H1 (cell line): ENCODE measurements at regions not wholly inside any gene's neighbourhood (a gene's known extent, or its start where the extent isn't known, plus 50 kb on each side); places are given as distances from the start of the nearest gene placed in this dataset.

Source experiments
- CTCF ChIA-PET: fragments of 300-600 bp; sonication (Branson Sonifier 250); formaldehyde crosslinking; loops from one replicate; lab custom pipeline; 2021; ENCODE audit not compliant: partially characterized antibody; lab: Charles Lee
- POLR2A ChIA-PET: fragments of 300-600 bp; sonication (Branson Sonifier 250); formaldehyde crosslinking; loops from one replicate; lab custom pipeline; 2021; ENCODE audit warnings: inconsistent platforms; ENCODE audit not compliant: partially characterized antibody; lab: Charles Lee
- DNase-seq, 2 experiments: peaks; one replicate each; pipeline versions ENCODE4 v3.0.0 to v3.0.0-alpha.2; 2010 to 2022; ENCODE audit warnings: low spot score in 2 of 2, low read depth in 1 of 2, mixed read lengths in 1 of 2
- FAIRE-seq: peaks from 2 replicates; lab custom pipeline; 2011; peaks lifted over from hg19 to GRCh38; lab: Jason Lieb, UNC
- H2AFZ ChIP-seq: 2 replicates; pipeline ENCODE4 v1.8.1; 2012; ENCODE audit warnings: low read length, inconsistent platforms
- H2AK5ac ChIP-seq: 2 replicates; pipeline ENCODE4 v1.6.1; 2013; ENCODE audit warnings: low read depth, low read length
- H2BK120ac ChIP-seq: replicated peaks from 2 replicates; pipeline ENCODE3; 2013; ENCODE audit warnings: low read depth, low read length, inconsistent platforms
- H2BK12ac ChIP-seq: 2 replicates; pipeline ENCODE4 v1.6.1; 2013; ENCODE audit warnings: low read depth, low read length
- H2BK15ac ChIP-seq: 2 replicates; pipeline ENCODE4 v1.6.1; 2013; ENCODE audit warnings: low read length
- H2BK20ac ChIP-seq: 2 replicates; pipeline ENCODE4 v1.6.1; 2013; ENCODE audit warnings: low read length
- H2BK5ac ChIP-seq: 2 replicates; pipeline ENCODE4 v1.6.1; 2013; ENCODE audit warnings: low read depth, low read length
- H3K14ac ChIP-seq: 2 replicates; pipeline ENCODE4 v1.6.1; 2013; ENCODE audit warnings: inconsistent platforms; ENCODE audit not compliant: insufficient read length
- H3K18ac ChIP-seq: 2 replicates; pipeline ENCODE4 v1.6.1; 2013; ENCODE audit warnings: low read length; ENCODE audit errors: extremely low read depth
- H3K23ac ChIP-seq: 2 replicates; pipeline ENCODE4 v1.6.1; 2013; ENCODE audit warnings: inconsistent platforms; ENCODE audit not compliant: insufficient read length
- H3K23me2 ChIP-seq: 2 replicates; pipeline ENCODE4 v1.6.1; 2013; ENCODE audit warnings: low read depth, low read length
- H3K27ac ChIP-seq: 2 replicates; pipeline ENCODE4 v1.6.1; 2011; ENCODE audit warnings: low read depth, low read length, inconsistent platforms
- H3K27me3 ChIP-seq, 4 experiments: replicated peaks in 1 of 4; 1 replicate in 1 of 4; 2 replicates in 3 of 4; pipeline versions ENCODE4 v1.6.1 to v1.8.1; 2011 to 2013; ENCODE audit warnings: low read length in 3 of 4, mild to moderate bottlenecking in 3 of 4, inconsistent platforms in 2 of 4, mixed read lengths in 2 of 4, moderate library complexity in 1 of 4; ENCODE audit not compliant: control insufficient read depth in 3 of 4, insufficient read depth in 3 of 4; ENCODE audit errors: extremely low read depth in 1 of 4
- H3K36me3 ChIP-seq, 4 experiments: 2 replicates each; pipeline versions ENCODE4 v1.6.1 to v1.8.1; 2011 to 2013; ENCODE audit warnings: mild to moderate bottlenecking in 4 of 4, low read length in 3 of 4, moderate library complexity in 2 of 4, control low read depth in 1 of 4, inconsistent platforms in 1 of 4; ENCODE audit not compliant: insufficient read depth in 4 of 4, control insufficient read depth in 2 of 4
- H3K4ac ChIP-seq: replicated peaks from 2 replicates; pipeline ENCODE3; 2013; ENCODE audit warnings: low read length, low read depth, mixed read lengths, inconsistent platforms; ENCODE audit not compliant: insufficient read length
- H3K4me1 ChIP-seq, 4 experiments: replicated peaks in 1 of 4; 1 replicate in 1 of 4; 2 replicates in 3 of 4; pipeline versions ENCODE4 v1.6.1 to v1.8.1; 2011 to 2013; ENCODE audit warnings: low read length in 3 of 4, inconsistent platforms in 2 of 4, mixed read lengths in 1 of 4; ENCODE audit not compliant: insufficient read depth in 4 of 4, control insufficient read depth in 3 of 4
- H3K4me2 ChIP-seq, 2 experiments: 2 replicates each; pipeline versions ENCODE4 v1.6.1 to v1.8.1; 2011 to 2013; ENCODE audit warnings: low read depth in 2 of 2, low read length in 2 of 2, control low read depth in 1 of 2, inconsistent platforms in 1 of 2, mild to moderate bottlenecking in 1 of 2; ENCODE audit not compliant: insufficient read depth in 1 of 2
- H3K4me3 ChIP-seq, 4 experiments: fragments of 200-600, 300-600 bp in 1 of 4; sonication (generic), shearing (Covaris generic), sonication (Bioruptor Twin) in 1 of 4; 2 replicates each; pipeline versions ENCODE4 v1.5.1 to v1.8.1; 2011 to 2016; ENCODE audit warnings: low read length in 4 of 4, low read depth in 3 of 4, control low read depth in 2 of 4, inconsistent platforms in 2 of 4, mild to moderate bottlenecking in 2 of 4, mixed read lengths in 1 of 4, moderate library complexity in 1 of 4; ENCODE audit not compliant: insufficient read depth in 2 of 4; ENCODE audit errors: extremely low read depth in 1 of 4
- H3K56ac ChIP-seq: replicated peaks from 2 replicates; pipeline ENCODE3; 2013; ENCODE audit warnings: low read depth, mild to moderate bottlenecking, mixed read lengths, low read length, inconsistent platforms; ENCODE audit not compliant: insufficient read length
- H3K79me1 ChIP-seq: 2 replicates; pipeline ENCODE4 v1.6.1; 2013; ENCODE audit warnings: low read depth, low read length, control low read depth
- H3K79me2 ChIP-seq, 2 experiments: 2 replicates each; pipeline versions ENCODE4 v1.6.1 to v1.8.1; 2012 to 2013; ENCODE audit warnings: low read length in 2 of 2, mild to moderate bottlenecking in 2 of 2, inconsistent platforms in 1 of 2; ENCODE audit not compliant: insufficient read depth in 2 of 2, control insufficient read depth in 1 of 2
- H3K9ac ChIP-seq, 4 experiments: replicated peaks in 1 of 4; 1 replicate in 1 of 4; 2 replicates in 3 of 4; pipeline versions ENCODE4 v1.6.1 to v1.8.1; 2011 to 2013; ENCODE audit warnings: low read depth in 3 of 4, low read length in 3 of 4, control low read depth in 2 of 4, mild to moderate bottlenecking in 2 of 4, moderate library complexity in 2 of 4, inconsistent platforms in 1 of 4; ENCODE audit errors: extremely low read depth in 1 of 4
- H3K9me3 ChIP-seq, 2 experiments: 2 replicates each; pipeline versions ENCODE4 v1.6.1 to v1.8.1; 2012 to 2013; ENCODE audit warnings: mild to moderate bottlenecking in 2 of 2, moderate library complexity in 2 of 2, control low read depth in 1 of 2, inconsistent platforms in 1 of 2, low read depth in 1 of 2, low read length in 1 of 2, mixed read lengths in 1 of 2; ENCODE audit not compliant: insufficient read depth in 2 of 2
- H4K20me1 ChIP-seq, 2 experiments: replicated peaks in 1 of 2; 2 replicates each; pipeline versions ENCODE3 to v1.8.1; 2011 to 2013; ENCODE audit warnings: inconsistent platforms in 2 of 2, low read length in 2 of 2, mild to moderate bottlenecking in 1 of 2; ENCODE audit not compliant: insufficient read depth in 2 of 2, control insufficient read depth in 1 of 2
- H4K5ac ChIP-seq: 2 replicates; pipeline ENCODE4 v1.6.1; 2013; ENCODE audit warnings: low read length, low read depth, mixed read lengths, inconsistent platforms; ENCODE audit not compliant: insufficient read length
- H4K8ac ChIP-seq: 2 replicates; pipeline ENCODE4 v1.8.0; 2013; ENCODE audit warnings: mild to moderate bottlenecking, moderate library complexity, low read length, inconsistent platforms; ENCODE audit not compliant: insufficient read depth; ENCODE audit errors: extremely low read depth
- H4K91ac ChIP-seq: replicated peaks from 2 replicates; pipeline ENCODE3; 2013; ENCODE audit warnings: low read length, mixed read lengths, inconsistent platforms; ENCODE audit not compliant: insufficient read length
- ASH2L ChIP-seq: fragments of 200-600, 300-600 bp; sonication (generic); IDR thresholded peaks from one replicate; pipeline ENCODE4 v1.7.1; 2017; ENCODE audit warnings: low read length
- CHD2 ChIP-seq: IDR thresholded peaks from 2 replicates; pipeline ENCODE4 v1.6.1; 2012; ENCODE audit warnings: low read length, improper control_type of control experiment
- CREB1 ChIP-seq: IDR thresholded peaks from 2 replicates; pipeline ENCODE4 v1.6.1; 2012; ENCODE audit warnings: inconsistent platforms
- EZH2 ChIP-seq: fragments of 200-600 bp; sonication (generic); IDR thresholded peaks from 2 replicates; pipeline ENCODE4 v1.7.1; 2012; ENCODE audit warnings: low read depth, mild to moderate bottlenecking, moderate library complexity, low read length, inconsistent platforms; ENCODE audit not compliant: severe bottlenecking
- GTF2F1 ChIP-seq: IDR thresholded peaks from 2 replicates; pipeline ENCODE4 v1.6.1; 2012; ENCODE audit warnings: low read depth, low read length, improper control_type of control experiment, borderline replicate concordance
- JUND ChIP-seq: IDR thresholded peaks from 2 replicates; pipeline ENCODE4 v1.6.1; 2011; ENCODE audit warnings: mild to moderate bottlenecking, improper control_type of control experiment, low read length
- NANOG ChIP-seq: IDR thresholded peaks from 2 replicates; pipeline ENCODE4 v1.6.1; 2011; ENCODE audit warnings: low read length, low read depth, mild to moderate bottlenecking, inconsistent platforms; ENCODE audit not compliant: insufficient read depth, poor library complexity, severe bottlenecking
- POLR2A ChIP-seq, 2 experiments: IDR thresholded peaks; 1 replicate in 1 of 2; 2 replicates in 1 of 2; pipeline ENCODE4 v1.6.1; 2011; ENCODE audit warnings: low read depth in 2 of 2, low read length in 2 of 2, mild to moderate bottlenecking in 2 of 2; ENCODE audit errors: control extremely low read depth in 1 of 2
- RAD21 ChIP-seq, 2 experiments: IDR thresholded peaks in 1 of 2; conservative IDR thresholded peaks in 1 of 2; 2 replicates each; pipeline ENCODE4 v1.6.1; 2011; ENCODE audit warnings: low read depth in 2 of 2, low read length in 2 of 2, improper control_type of control experiment in 1 of 2, inconsistent platforms in 1 of 2, mild to moderate bottlenecking in 1 of 2, moderate library complexity in 1 of 2
- TF ChIP-seq, protein P1 (sequence below): IDR thresholded peaks from 2 replicates; pipeline ENCODE4 v1.6.1; 2012; ENCODE audit warnings: low read length, inconsistent platforms

DNA sequence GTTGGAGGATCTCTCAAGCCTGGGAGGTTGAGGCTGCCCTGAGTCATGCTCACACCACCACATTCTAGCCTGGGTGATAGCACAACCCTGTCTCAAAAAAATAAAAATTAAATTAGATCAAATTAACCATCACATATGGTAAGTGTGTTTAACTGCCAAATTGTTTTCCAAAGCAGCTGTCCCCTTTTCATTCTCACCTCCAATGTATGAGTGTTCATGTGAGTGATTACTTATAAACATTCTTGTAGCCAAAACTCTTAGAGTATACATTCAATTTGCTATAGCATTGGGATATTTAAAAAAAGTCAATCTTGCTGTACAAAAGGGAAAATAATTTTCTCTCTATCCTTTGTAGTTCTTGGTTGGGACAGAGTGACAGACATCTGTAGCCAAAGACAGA lies 53.4 kb upstream of the SNAPC3 start:
- Histone ChIP-seq H2BK12ac (no peak overlapping the region), H3K9me3 (no peaks in the 10 kb centered on the region), H4K8ac (no peak overlapping the region), H3K23me2 (no peaks in the 10 kb centered on the region), H3K27ac (no peak overlapping the region), H3K56ac (no peak overlapping the region), H2BK5ac (no peak overlapping the region), H3K79me1 (no peaks in the 10 kb centered on the region), H3K36me3 (no peaks in the 10 kb centered on the region), H3K4me2 (no peak overlapping the region), H4K5ac (no peak overlapping the region), H3K14ac (no peak overlapping the region), H3K4ac (no peak overlapping the region), H3K9ac (no peak overlapping the region), H4K91ac (no peak overlapping the region), H3K18ac (no peak overlapping the region), H2AK5ac (no peak overlapping the region), H3K23ac (no peak overlapping the region), H3K27me3 (no peaks in the 10 kb centered on the region)
- CTCF ChIA-PET, result interaction anchor here (0.9 to 1.5 kb wide), 4 partner anchors 12 to 234 kb away, joined by 3 to 4 read pairs (median 4); no protein-coding TSS in a partner anchor
- DNase-seq, result no peak
- TF ChIP-seq POLR2A (IDR thresholded peaks at IDR 0.05; ENCODE audit: control extremely low read depth in 1 of 2, low read depth in 2 of 2, low read length in 2 of 2) (no peak), NANOG (no peak), GTF2F1 (no peak), EZH2 (no peak), JUND (no peak), ASH2L (no peak), RAD21 (IDR thresholded peaks at IDR 0.05 in 1 of 2, conservative IDR thresholded peaks at IDR 0.05 in 1 of 2; ENCODE audit: low read depth in 2 of 2, low read length in 2 of 2) (no peak), CHD2 (no peak), CREB1 (no peak)
- TF ChIP-seq, protein P1, sequence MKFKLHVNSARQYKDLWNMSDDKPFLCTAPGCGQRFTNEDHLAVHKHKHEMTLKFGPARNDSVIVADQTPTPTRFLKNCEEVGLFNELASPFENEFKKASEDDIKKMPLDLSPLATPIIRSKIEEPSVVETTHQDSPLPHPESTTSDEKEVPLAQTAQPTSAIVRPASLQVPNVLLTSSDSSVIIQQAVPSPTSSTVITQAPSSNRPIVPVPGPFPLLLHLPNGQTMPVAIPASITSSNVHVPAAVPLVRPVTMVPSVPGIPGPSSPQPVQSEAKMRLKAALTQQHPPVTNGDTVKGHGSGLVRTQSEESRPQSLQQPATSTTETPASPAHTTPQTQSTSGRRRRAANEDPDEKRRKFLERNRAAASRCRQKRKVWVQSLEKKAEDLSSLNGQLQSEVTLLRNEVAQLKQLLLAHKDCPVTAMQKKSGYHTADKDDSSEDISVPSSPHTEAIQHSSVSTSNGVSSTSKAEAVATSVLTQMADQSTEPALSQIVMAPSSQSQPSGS, result no peak
- TF ChIP-seq, all 59 proteins: peak for 0
- FAIRE-seq, result no peak
- POLR2A ChIA-PET, result no interaction called here
- no peak overlapping the region for H3K4me3 ChIP-seq
- no peak overlapping the region for H2BK15ac ChIP-seq
- H4K20me1 ChIP-seq, result no peaks in the 10 kb centered on the region
- no peak overlapping the region for H2AFZ ChIP-seq
- no peak overlapping the region for H2BK20ac ChIP-seq
- H3K79me2 ChIP-seq, result no peaks in the 10 kb centered on the region
- H3K4me1 ChIP-seq, result no peaks in the 10 kb centered on the region
- no peak overlapping the region for H2BK120ac ChIP-seq
